GM21381 (cell line): ENCODE measurements at regions not wholly inside any gene's neighbourhood (a gene's known extent, or its start where the extent isn't known, plus 50 kb on each side); places are given as distances from the start of the nearest gene placed in this dataset.

Source experiments
- ATAC-seq: cut with Tn5 transposase; IDR thresholded peaks from one replicate; pipeline ENCODE4 v1.9.1; 2021; ENCODE audit warnings: mild to moderate bottlenecking, moderate library complexity; ENCODE audit not compliant: unreplicated experiment

- no peak for ATAC-seq
These were observed 628.1 kb downstream of the PLPP3 start for GRCh38 chr1:55951291-55951690.

- no peak for ATAC-seq
These were observed 631.9 kb downstream of the PLPP3 start for GRCh38 chr1:55947446-55947845.

- ATAC-seq, result no peak
These were observed 635.5 kb downstream of the PLPP3 start for GRCh38 chr1:55943721-55944435.

- no peak for ATAC-seq
These were observed 636.4 kb downstream of the PLPP3 start for GRCh38 chr1:55943012-55943411.

- ATAC-seq, result no peak
These were observed 639.5 kb downstream of the PLPP3 start for GRCh38 chr1:55939866-55940265.

GRCh38 chr1:55938861-55939260, 640.5 kb downstream of the PLPP3 start:
- no peak for ATAC-seq

GRCh38 chr1:55938376-55938850, 641.0 kb downstream of the PLPP3 start:
- ATAC-seq, result no peak

- no peak for ATAC-seq
These were observed 641.5 kb downstream of the PLPP3 start for GRCh38 chr1:55937840-55938375.

GRCh38 chr1:55935236-55935635, 644.1 kb downstream of the PLPP3 start:
- ATAC-seq, result no peak

GRCh38 chr1:55932402-55932801, 647.0 kb downstream of the PLPP3 start:
- no peak for ATAC-seq

- no peak for ATAC-seq
These were observed 648.1 kb downstream of the PLPP3 start for GRCh38 chr1:55931081-55931940.

GRCh38 chr1:55929652-55930051, 649.7 kb downstream of the PLPP3 start:
- ATAC-seq, result no peak

- no peak for ATAC-seq
These were observed 650.8 kb downstream of the PLPP3 start for GRCh38 chr1:55928576-55928975.

GRCh38 chr1:55927702-55928290, 651.6 kb downstream of the PLPP3 start:
- no peak for ATAC-seq

GRCh38 chr1:55926906-55927471, 652.4 kb downstream of the PLPP3 start:
- ATAC-seq, result no peak

GRCh38 chr1:55916907-55917306, 662.5 kb downstream of the PLPP3 start:
- ATAC-seq, result no peak

- ATAC-seq, result no peak
These were observed 662.9 kb downstream of the PLPP3 start for GRCh38 chr1:55916481-55916880.

- ATAC-seq, result no peak
These were observed 665.8 kb downstream of the PLPP3 start for GRCh38 chr1:55913565-55913964.

- ATAC-seq, result no peak
These were observed 666.9 kb downstream of the PLPP3 start for GRCh38 chr1:55912438-55912837.

GRCh38 chr1:55904541-55904940, 674.8 kb downstream of the PLPP3 start:
- ATAC-seq, result no peak

- no peak for ATAC-seq
These were observed 681.2 kb downstream of the PLPP3 start for GRCh38 chr1:55898181-55898580.
